ENCODE measurements at regions not wholly inside any gene's neighbourhood (a gene's known extent, or its start where the extent isn't known, plus 50 kb on each side); places are given as distances from the start of the nearest gene placed in this dataset.

DNA sequence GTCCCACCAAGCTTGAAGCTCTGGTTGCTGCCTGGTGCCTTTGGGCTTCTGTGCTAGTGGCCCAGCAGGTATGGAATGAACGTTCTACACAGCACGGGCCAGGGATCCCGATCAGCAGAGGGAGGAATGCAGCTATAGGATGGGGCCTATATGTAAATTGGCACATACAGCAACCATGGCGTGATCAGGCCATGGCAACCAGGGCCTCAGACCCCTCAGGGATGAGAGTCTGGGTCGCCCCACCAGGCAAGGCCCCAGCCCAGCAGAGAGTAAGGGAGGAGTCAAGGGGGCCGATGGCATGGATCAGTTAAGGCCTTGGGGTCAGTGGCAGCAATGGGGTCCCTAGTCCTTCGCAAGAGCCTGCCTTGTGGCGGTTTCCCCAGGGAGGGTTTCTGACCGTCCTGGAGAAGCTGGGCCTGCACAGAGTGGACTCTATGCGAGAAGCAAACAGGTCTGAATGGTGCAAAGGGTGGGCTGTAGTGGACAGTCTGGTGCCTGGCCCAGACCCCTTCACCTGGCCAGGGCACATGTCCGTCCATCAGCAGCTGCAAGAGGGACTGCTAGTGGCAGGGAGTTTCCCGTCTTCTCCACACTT is 98.2 kb upstream of the SLC22A11 start:
- Histone ChIP-seq H3K27me3 (ENCODE audit: control insufficient read depth, insufficient read depth, low read length) (no peaks in the 10 kb centered on the region; the same call in 1 of the 2 replicates), H3K4me1 (ENCODE audit: control insufficient read depth, insufficient read depth, low read length) (no peaks in the 10 kb centered on the region), H3K27ac (ENCODE audit: low read length) (no peak overlapping the region), H3K4me3 (ENCODE audit: low read depth in 2 of 2, low read length in 2 of 2) (no peak overlapping the region), H3K9me3 (ENCODE audit: control insufficient read depth, insufficient read depth, low read depth, low read length) (no peaks in the 10 kb centered on the region), H3K36me3 (ENCODE audit: control insufficient read depth, insufficient read depth, low read length) (no peaks in the 10 kb centered on the region)
- no peak for ATAC-seq
- intact Hi-C loops (cut with micrococcal nuclease; ENCODE audit: unreplicated experiment) = no loop called here
- in situ Hi-C loops (cut with HindIII; ENCODE audit: low pct_unique_long_range_greater_than_20kb, low sequenced_read_pairs) = no loop called here
- TF ChIP-seq POLR2AphosphoS5 (IDR thresholded peaks at IDR 0.05; ENCODE audit: low read depth, low read length) (no peak), TCF7L2 (IDR thresholded peaks at IDR 0.05; ENCODE audit: low read depth, low read length) (no peak), SIN3A (IDR thresholded peaks at IDR 0.05; ENCODE audit: borderline replicate concordance, insufficient read depth, low read depth, low read length) (no peak), REST (IDR thresholded peaks at IDR 0.05; ENCODE audit: insufficient read depth in 1 of 2, low read depth in 2 of 2, low read length in 1 of 2) (no peak)
- TF ChIP-seq, protein P1, sequence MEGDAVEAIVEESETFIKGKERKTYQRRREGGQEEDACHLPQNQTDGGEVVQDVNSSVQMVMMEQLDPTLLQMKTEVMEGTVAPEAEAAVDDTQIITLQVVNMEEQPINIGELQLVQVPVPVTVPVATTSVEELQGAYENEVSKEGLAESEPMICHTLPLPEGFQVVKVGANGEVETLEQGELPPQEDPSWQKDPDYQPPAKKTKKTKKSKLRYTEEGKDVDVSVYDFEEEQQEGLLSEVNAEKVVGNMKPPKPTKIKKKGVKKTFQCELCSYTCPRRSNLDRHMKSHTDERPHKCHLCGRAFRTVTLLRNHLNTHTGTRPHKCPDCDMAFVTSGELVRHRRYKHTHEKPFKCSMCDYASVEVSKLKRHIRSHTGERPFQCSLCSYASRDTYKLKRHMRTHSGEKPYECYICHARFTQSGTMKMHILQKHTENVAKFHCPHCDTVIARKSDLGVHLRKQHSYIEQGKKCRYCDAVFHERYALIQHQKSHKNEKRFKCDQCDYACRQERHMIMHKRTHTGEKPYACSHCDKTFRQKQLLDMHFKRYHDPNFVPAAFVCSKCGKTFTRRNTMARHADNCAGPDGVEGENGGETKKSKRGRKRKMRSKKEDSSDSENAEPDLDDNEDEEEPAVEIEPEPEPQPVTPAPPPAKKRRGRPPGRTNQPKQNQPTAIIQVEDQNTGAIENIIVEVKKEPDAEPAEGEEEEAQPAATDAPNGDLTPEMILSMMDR (IDR thresholded peaks at IDR 0.05) = no peak
- DNase-seq (ENCODE audit: low read depth, low spot score) = no peak
- POLR2A ChIA-PET = interaction anchor here (0.6 kb wide), 1 partner anchor 252 kb away, joined by 6 read pairs; no protein-coding TSS in a partner anchor
- CTCF ChIA-PET = no interaction called here
- no TSS peak for BruUV-seq (replicated peaks)

- Histone ChIP-seq H3K4me1 (ENCODE audit: control insufficient read depth, insufficient read depth, low read length) (no peaks in the 10 kb centered on the region), H3K27me3 (ENCODE audit: control insufficient read depth, insufficient read depth, low read length) (no peaks in the 10 kb centered on the region; the same call in 1 of the 2 replicates), H3K27ac (ENCODE audit: low read length) (no peak overlapping the region), H3K9me3 (ENCODE audit: control insufficient read depth, insufficient read depth, low read depth, low read length) (no peaks in the 10 kb centered on the region), H3K36me3 (ENCODE audit: control insufficient read depth, insufficient read depth, low read length) (no peaks in the 10 kb centered on the region), H3K4me3 (ENCODE audit: low read depth in 2 of 2, low read length in 2 of 2) (no peak overlapping the region)
- in situ Hi-C loops (cut with HindIII; ENCODE audit: low pct_unique_long_range_greater_than_20kb, low sequenced_read_pairs) = no loop called here
- intact Hi-C loops (cut with micrococcal nuclease; ENCODE audit: unreplicated experiment) = no loop called here
- ChIA-PET CTCF (interaction anchor here (1.5 kb wide), 1 partner anchor 10 kb away, joined by 3 read pairs; no protein-coding TSS in a partner anchor), POLR2A (no interaction called here)
- ATAC-seq (no peak), DNase-seq (ENCODE audit: low read depth, low spot score) (no peak)
- no TSS peak for BruUV-seq (replicated peaks)
- TF ChIP-seq, protein P1 (IDR thresholded peaks at IDR 0.05) = no peak
- TF ChIP-seq SIN3A (IDR thresholded peaks at IDR 0.05; ENCODE audit: borderline replicate concordance, insufficient read depth, low read depth, low read length) (no peak), POLR2AphosphoS5 (IDR thresholded peaks at IDR 0.05; ENCODE audit: low read depth, low read length) (no peak), TCF7L2 (IDR thresholded peaks at IDR 0.05; ENCODE audit: low read depth, low read length) (no peak)
Observed at GRCh38 chr11:64458997-64459396, 96.7 kb upstream of the SLC22A11 start.
